Left kidney (tissue), 1 donor: ENCODE measurements at regions not wholly inside any gene's neighbourhood (a gene's known extent, or its start where the extent isn't known, plus 50 kb on each side); places are given as distances from the start of the nearest gene placed in this dataset.
"Not testable (repeated sequence)": the region's sequence is repeated elsewhere in the genome, so short reads cannot be mapped to it uniquely, and the experiment has no call there.

ENCODE experiments used
- DNase-seq: peaks from one replicate; pipeline ENCODE4 v3.0.0-alpha.2; 2013

GRCh38 chr14:22296722-22297121 lies 292.3 kb downstream of the DAD1 start:
- no peak for DNase-seq

- DNase-seq: no peak
These were observed 292.9 kb downstream of the DAD1 start for GRCh38 chr14:22296088-22296487.

DNA sequence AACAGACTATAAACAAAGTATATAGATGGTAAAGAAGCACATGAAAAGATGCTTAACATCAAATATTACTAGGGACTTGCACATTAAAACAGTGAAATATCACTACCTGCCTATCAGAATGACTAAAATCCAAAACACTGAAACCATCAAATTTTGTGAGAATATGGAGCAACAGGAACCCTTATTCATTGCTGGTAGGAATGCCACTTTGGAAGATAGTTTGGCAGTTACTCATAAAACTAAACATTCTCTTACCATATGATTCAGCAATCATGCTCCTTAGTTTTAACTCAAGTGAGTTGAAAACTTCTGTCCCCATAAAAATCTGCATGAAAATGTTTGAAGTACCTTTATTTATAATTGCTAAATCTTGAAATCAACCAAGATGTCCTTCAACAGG lies 297.6 kb downstream of the DAD1 start:
- no peak for DNase-seq

- no peak for DNase-seq
These were observed 299.5 kb downstream of the DAD1 start for GRCh38 chr14:22289570-22289969.

DNA sequence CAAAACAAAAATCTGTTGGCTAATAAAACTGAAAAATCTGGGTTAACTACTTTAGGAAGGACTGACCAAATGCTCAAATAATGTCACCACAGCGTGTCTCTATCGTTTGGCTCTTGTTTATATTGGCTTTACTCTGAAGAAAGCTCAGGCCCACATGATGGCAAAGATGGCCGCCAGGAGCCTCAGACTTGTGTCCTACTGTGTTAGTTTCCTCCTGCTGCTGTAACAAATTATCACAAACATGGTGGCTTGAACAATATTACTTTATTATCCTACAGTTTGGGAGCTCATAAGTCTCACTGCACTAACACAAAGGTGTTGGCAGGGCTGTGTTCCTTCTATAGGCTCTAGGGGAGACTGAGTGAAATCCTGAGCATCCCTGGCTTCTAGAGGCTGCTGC lies 303.0 kb downstream of the DAD1 start:
- DNase-seq: no peak

- no peak for DNase-seq
These were observed 306.1 kb downstream of the DAD1 start for GRCh38 chr14:22282949-22283348.

DNA sequence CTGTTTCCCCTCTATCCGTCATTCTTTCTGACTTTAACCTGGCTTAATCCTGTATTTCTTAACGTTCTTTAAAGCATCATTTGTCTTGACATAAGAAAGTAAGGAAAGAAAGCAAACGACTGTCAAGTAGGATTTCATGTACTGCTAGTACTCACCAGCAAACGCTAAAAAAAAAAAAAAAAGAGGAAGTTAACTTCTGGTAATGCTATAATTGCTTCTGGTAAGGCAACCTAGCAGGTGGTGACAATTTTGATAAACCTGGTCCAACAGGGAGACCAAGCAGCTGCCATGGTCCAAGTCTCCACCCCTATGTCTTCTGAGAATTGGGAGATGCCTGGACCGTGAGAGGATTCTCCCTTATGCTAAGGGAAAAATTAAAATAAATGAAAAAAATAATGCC lies 306.6 kb downstream of the DAD1 start:
- no peak for DNase-seq

- DNase-seq: not testable (repeated sequence)
These were observed 307.6 kb downstream of the DAD1 start for GRCh38 chr14:22281447-22281874.

GRCh38 chr14:22280497-22281316 lies 308.3 kb downstream of the DAD1 start:
- no peak for DNase-seq

GRCh38 chr14:22276913-22277816 lies 311.9 kb downstream of the DAD1 start:
- no peak for DNase-seq

GRCh38 chr14:22271838-22272799 lies 316.9 kb downstream of the DAD1 start:
- no peak for DNase-seq

DNA sequence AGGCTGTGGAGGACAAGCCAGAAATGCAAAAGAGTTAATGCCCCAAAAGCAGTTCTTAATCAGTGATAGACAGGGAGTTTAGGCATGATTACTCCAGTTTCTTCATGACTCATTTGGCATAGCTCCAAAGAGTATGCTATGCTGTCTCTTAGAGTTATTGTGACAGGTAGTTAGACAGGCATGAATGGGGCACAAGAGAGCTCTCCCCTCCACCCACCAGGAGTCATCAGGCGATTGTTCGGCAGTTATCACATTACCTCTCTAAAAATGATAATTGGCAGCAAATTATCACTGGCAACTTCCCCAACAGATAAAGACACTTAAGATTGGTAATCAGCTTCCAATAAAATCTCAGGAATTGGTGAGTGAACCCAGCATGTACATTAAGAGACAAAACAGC lies 320.1 kb downstream of the DAD1 start:
- no peak for DNase-seq

- no peak for DNase-seq
These were observed 322.3 kb downstream of the DAD1 start for GRCh38 chr14:22266683-22267082.

- no peak for DNase-seq
These were observed 322.9 kb downstream of the DAD1 start for GRCh38 chr14:22266142-22266442.

- no peak for DNase-seq
These were observed 323.5 kb downstream of the DAD1 start for GRCh38 chr14:22265319-22266141.

GRCh38 chr14:22264759-22265158 lies 324.3 kb downstream of the DAD1 start:
- DNase-seq: no peak

DNA sequence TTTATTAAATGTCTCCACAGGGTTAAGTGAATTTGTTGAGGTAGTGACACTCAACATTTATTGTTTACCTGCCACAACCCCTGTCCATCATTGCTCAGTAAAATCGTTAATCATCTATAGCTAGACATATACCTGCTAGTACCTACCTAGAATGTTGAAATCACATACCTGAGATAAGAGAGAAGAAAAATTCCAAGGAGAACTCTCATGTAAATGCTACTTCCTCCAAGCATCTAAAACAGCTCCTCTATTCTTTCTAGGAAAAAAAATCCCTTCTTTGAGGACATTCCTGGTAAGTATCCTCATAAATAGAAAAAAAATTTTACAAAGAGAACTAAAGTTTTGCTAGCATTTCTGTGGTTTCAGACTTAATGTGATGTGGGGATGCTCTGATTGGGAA lies 325.1 kb downstream of the DAD1 start:
- DNase-seq: no peak

DNA sequence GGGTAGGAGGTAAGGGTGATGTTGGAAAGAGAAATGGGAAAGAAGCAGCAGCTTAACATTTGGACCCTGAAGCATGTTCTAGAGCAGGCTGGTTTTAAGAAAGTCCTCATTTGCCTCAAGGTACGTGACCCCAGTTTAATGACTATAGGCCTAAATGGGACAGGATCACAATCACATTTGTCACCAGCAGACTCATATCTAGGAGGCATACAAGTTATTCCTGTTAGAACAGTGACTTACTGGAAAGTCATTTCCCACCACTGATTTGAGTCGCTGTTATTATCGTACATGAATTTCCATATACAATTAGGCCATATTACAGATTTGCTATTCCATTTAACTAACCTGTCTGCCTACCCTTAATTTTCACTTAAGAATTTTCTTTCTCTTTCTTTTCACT lies 326.1 kb downstream of the DAD1 start:
- no peak for DNase-seq

GRCh38 chr14:22255017-22255950 lies 333.7 kb downstream of the DAD1 start:
- DNase-seq: no peak

- no peak for DNase-seq
These were observed 336.3 kb downstream of the DAD1 start for GRCh38 chr14:22252686-22253085.
